Endodermal cell (in vitro differentiated cells): ENCODE measurements at regions not wholly inside any gene's neighbourhood (a gene's known extent, or its start where the extent isn't known, plus 50 kb on each side); places are given as distances from the start of the nearest gene placed in this dataset.

ENCODE experiments used
- DNase-seq: peaks from one replicate; pipeline ENCODE4 v3.0.0-alpha.2; 2017
- H3K27ac ChIP-seq: 2 replicates; pipeline ENCODE4 v1.5.1; 2013; ENCODE audit warnings: mild to moderate bottlenecking, low read depth, low read length, moderate library complexity
- H3K27me3 ChIP-seq: 2 replicates; pipeline ENCODE4 v1.6.1; 2013; ENCODE audit warnings: mild to moderate bottlenecking, low read length, moderate library complexity; ENCODE audit not compliant: insufficient read depth, control insufficient read depth, poor library complexity, severe bottlenecking
- H3K36me3 ChIP-seq: 2 replicates; pipeline ENCODE4 v1.7.0; 2013; ENCODE audit warnings: mild to moderate bottlenecking, low read length, moderate library complexity; ENCODE audit not compliant: control insufficient read depth, insufficient read depth
- H3K4me1 ChIP-seq: one replicate; pipeline ENCODE4 v1.7.0; 2013; ENCODE audit warnings: low read length; ENCODE audit not compliant: control insufficient read depth, insufficient read depth
- H3K4me3 ChIP-seq: 2 replicates; pipeline ENCODE4 v1.5.1; 2013; ENCODE audit warnings: mild to moderate bottlenecking, low read length, moderate library complexity
- H3K9ac ChIP-seq: 2 replicates; pipeline ENCODE4 v1.6.1; 2013; ENCODE audit warnings: mild to moderate bottlenecking, low read length, moderate library complexity; ENCODE audit not compliant: poor library complexity, severe bottlenecking; ENCODE audit errors: extremely low read depth
- H3K9me3 ChIP-seq: 2 replicates; pipeline ENCODE4 v1.6.1; 2013; ENCODE audit warnings: mild to moderate bottlenecking, low read length, moderate library complexity; ENCODE audit not compliant: control insufficient read depth
- H3K27ac Mint-ChIP-seq: 2 replicates; pipeline ENCODE4 v1.8.0; 2020; ENCODE audit warnings: mixed read lengths
- H3K27me3 Mint-ChIP-seq: 2 replicates; pipeline ENCODE4 v1.8.0; 2021; ENCODE audit warnings: mild to moderate bottlenecking, mixed read lengths; ENCODE audit not compliant: insufficient read depth
- H3K36me3 Mint-ChIP-seq: 2 replicates; pipeline ENCODE4 v1.8.0; 2020; ENCODE audit warnings: low read depth, mixed read lengths
- H3K4me1 Mint-ChIP-seq: 2 replicates; pipeline ENCODE4 v1.8.0; 2020; ENCODE audit warnings: mixed read lengths
- H3K4me3 Mint-ChIP-seq: 2 replicates; pipeline ENCODE4 v1.8.0; 2020; ENCODE audit warnings: mild to moderate bottlenecking, moderate library complexity, mixed read lengths
- H3K9me3 Mint-ChIP-seq: 2 replicates; pipeline ENCODE4 v1.8.0; 2020; ENCODE audit warnings: mild to moderate bottlenecking, mixed read lengths
- WGBS, 2 experiments: methylation state at CpG; one replicate each; pipeline versions ENCODE4 v1.1.5 to v1.1.7; 2013; ENCODE audit warnings: missing lambda C conversion rate in 2 of 2, mixed read lengths in 1 of 2; ENCODE audit not compliant: insufficient coverage in 1 of 2, insufficient read length in 1 of 2; 5-methylcytosine and 5-hydroxymethylcytosine counted together
- TF ChIP-seq, protein P1 (sequence below): fragments of 200-600 bp; sonication (generic); conservative IDR thresholded peaks from 2 replicates; pipeline ENCODE4 v1.5.0; 2021; ENCODE audit warnings: antibody characterized with exemption, mild to moderate bottlenecking

DNA sequence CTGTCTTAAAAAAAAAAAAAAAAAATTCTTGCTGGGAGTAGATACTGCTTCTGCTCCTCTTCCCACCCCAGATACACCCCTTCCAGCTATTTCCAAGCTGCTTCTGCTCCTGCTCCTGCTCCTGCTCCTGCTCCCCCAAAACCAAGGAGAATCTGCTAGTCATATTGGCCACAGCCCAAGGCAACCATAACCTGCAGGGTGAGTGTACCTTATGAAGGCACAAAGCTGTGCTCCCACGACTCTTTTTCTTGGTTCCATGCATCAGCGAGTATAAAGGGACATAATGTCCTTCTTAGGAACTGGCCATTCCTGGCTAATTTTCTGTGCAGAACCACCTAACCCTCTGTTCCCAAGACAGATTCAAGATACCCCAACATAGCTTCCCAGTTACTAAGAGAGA, 129.5 kb upstream of the CDK1 start:
- Mint-ChIP-seq H3K27me3 (no peaks in the 10 kb centered on the region), H3K27ac (no peak overlapping the region), H3K4me3 (no peak overlapping the region), H3K9me3 (no peaks in the 10 kb centered on the region), H3K4me1 (peaks cover 43% of the 10 kb centered on the region), H3K36me3 (no peaks in the 10 kb centered on the region)
- no peak for DNase-seq
- WGBS, 2 experiments: 96 to 100% methylated on average over 1 to 2 of the region's 2 CpGs
- Histone ChIP-seq H3K9ac (no peak overlapping the region), H3K4me3 (no peak overlapping the region), H3K36me3 (no peaks in the 10 kb centered on the region), H3K27me3 (no peaks in the 10 kb centered on the region), H3K27ac (no peak overlapping the region), H3K4me1 (peaks cover 3% of the 10 kb centered on the region), H3K9me3 (no peaks in the 10 kb centered on the region)
- TF ChIP-seq, protein P1, sequence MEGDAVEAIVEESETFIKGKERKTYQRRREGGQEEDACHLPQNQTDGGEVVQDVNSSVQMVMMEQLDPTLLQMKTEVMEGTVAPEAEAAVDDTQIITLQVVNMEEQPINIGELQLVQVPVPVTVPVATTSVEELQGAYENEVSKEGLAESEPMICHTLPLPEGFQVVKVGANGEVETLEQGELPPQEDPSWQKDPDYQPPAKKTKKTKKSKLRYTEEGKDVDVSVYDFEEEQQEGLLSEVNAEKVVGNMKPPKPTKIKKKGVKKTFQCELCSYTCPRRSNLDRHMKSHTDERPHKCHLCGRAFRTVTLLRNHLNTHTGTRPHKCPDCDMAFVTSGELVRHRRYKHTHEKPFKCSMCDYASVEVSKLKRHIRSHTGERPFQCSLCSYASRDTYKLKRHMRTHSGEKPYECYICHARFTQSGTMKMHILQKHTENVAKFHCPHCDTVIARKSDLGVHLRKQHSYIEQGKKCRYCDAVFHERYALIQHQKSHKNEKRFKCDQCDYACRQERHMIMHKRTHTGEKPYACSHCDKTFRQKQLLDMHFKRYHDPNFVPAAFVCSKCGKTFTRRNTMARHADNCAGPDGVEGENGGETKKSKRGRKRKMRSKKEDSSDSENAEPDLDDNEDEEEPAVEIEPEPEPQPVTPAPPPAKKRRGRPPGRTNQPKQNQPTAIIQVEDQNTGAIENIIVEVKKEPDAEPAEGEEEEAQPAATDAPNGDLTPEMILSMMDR: no peak

DNA sequence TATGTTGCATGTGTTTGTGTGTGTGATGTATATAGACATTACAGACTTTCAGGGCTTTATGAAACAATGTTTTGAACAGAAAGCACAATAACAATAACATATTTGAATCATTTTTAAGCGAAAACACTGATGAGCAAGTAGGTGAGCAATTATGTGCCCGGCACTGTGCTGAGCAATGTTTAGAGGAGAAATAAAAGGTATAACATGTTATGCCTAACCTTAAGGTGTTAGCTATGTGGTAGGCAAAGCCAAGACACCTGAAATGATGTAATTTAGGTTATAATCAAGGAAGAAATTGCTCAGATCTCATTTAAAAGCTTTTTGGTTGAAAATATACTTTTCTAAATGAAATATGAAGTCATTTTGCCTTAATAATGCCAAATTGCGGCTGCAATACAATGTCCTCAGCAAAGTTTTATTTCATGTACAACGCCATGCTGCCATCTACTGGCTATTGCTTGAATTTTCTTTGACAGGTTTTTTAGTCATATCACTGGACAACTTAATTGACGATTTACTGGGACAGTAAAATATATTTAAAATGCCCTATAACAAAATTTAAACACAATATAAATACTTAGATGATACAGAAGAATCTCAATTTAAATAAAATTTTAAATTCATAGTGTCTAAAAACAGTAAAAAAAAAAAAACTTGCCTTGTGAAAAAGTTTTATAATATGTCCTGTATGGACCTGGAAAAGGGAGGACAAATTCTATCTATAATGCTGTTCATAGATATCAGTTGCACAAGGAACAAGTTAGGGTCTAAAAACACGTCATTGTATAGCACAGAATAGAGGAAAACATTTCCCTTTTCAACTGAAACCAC, 131.1 kb upstream of the CDK1 start:
- no peaks in the 10 kb centered on the region for H3K36me3 Mint-ChIP-seq
- H3K27me3 Mint-ChIP-seq: no peaks in the 10 kb centered on the region
- Histone ChIP-seq H3K27ac (no peak overlapping the region), H3K36me3 (no peaks in the 10 kb centered on the region), H3K4me3 (no peak overlapping the region), H3K9ac (no peak overlapping the region), H3K9me3 (no peaks in the 10 kb centered on the region), H3K4me1 (peaks cover 3% of the 10 kb centered on the region), H3K27me3 (no peaks in the 10 kb centered on the region)
- no peak for DNase-seq
- H3K4me3 Mint-ChIP-seq: no peak overlapping the region
- H3K9me3 Mint-ChIP-seq: no peaks in the 10 kb centered on the region
- TF ChIP-seq, protein P1: peak; percentile 87
- no peak overlapping the region for H3K27ac Mint-ChIP-seq
- 21 to 33% methylated on average over 5 of the region's 6 CpGs for whole genome bisulfite sequencing, 2 experiments
- peaks cover 42% of the 10 kb centered on the region for H3K4me1 Mint-ChIP-seq

DNA sequence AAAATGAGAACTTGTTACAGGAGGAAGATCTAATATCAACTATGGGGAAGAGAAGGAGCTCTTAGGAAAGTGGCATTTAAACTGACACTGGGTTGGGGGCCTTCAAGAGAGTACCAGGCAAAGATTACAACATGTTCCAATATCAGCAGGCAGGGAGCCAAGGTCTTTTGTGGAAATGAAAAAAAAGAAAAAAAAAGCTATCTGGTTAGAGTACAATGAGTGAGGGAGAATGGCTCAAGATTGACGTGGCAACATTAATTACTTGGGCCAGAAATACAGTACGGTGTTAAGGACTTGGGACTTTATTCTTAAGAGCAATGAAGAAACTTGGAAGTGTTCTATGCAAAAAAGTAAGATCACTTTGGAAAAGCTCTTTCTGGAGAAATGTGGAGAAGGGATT, 132.3 kb upstream of the CDK1 start:
- H3K9ac ChIP-seq: no peak overlapping the region
- no peaks in the 10 kb centered on the region for H3K36me3 ChIP-seq
- H3K9me3 Mint-ChIP-seq: no peaks in the 10 kb centered on the region
- DNase-seq: no peak
- peaks cover 36% of the 10 kb centered on the region for H3K4me1 Mint-ChIP-seq
- H3K36me3 Mint-ChIP-seq: no peaks in the 10 kb centered on the region
- H3K27ac ChIP-seq: no peak overlapping the region
- peak overlapping the region; percentile 36 for H3K27ac Mint-ChIP-seq
- TF ChIP-seq, protein P1: no peak
- H3K4me3 ChIP-seq: no peak overlapping the region
- H3K27me3 Mint-ChIP-seq: no peaks in the 10 kb centered on the region
- peaks cover 3% of the 10 kb centered on the region for H3K4me1 ChIP-seq
- 94 to 95% methylated on average over 2 of the region's 2 CpGs for WGBS, 2 experiments
- H3K27me3 ChIP-seq: no peaks in the 10 kb centered on the region
- H3K9me3 ChIP-seq: no peaks in the 10 kb centered on the region
- no peak overlapping the region for H3K4me3 Mint-ChIP-seq
